ENCODE measurements at regions not wholly inside any gene's neighbourhood (a gene's known extent, or its start where the extent isn't known, plus 50 kb on each side); places are given as distances from the start of the nearest gene placed in this dataset.
A peak's percentile ranks its signal among the peaks of the same experiment; 100 is the strongest.
"Not testable (repeated sequence)": the region's sequence is repeated elsewhere in the genome, so short reads cannot be mapped to it uniquely, and the experiment has no call there.

- intact Hi-C loops (cut with micrococcal nuclease): loop anchor here (1.0 to 5.0 kb wide), 7 partner anchors 114 to 444 kb away; partner anchors contain the start of genes SLC38A1 and SLC38A2
- H3K4me1 Mint-ChIP-seq: peaks cover 35% of the 10 kb centered on the region
- H3K36me3 Mint-ChIP-seq (ENCODE audit: low read depth): no peaks in the 10 kb centered on the region
- no peaks in the 10 kb centered on the region for H3K9me3 Mint-ChIP-seq
- H3K27me3 Mint-ChIP-seq: no peaks in the 10 kb centered on the region
- H3K27ac Mint-ChIP-seq: peak overlapping the region; percentile 45
- DNase-seq: peak; percentile 76
- H3K4me3 Mint-ChIP-seq: no peak overlapping the region
These were observed 164.5 kb downstream of the SLC38A4 start for GRCh38 chr12:46661110-46661845.

- peaks cover 2% of the 10 kb centered on the region for H3K36me3 Mint-ChIP-seq (ENCODE audit: low read depth)
- H3K4me3 Mint-ChIP-seq: no peak overlapping the region
- DNase-seq: no peak
- H3K4me1 Mint-ChIP-seq: peaks cover 35% of the 10 kb centered on the region
- intact Hi-C loops (cut with micrococcal nuclease): loop anchor here (1.0 to 5.0 kb wide), 7 partner anchors 114 to 443 kb away; partner anchors contain the start of genes SLC38A1 and SLC38A2
- no peaks in the 10 kb centered on the region for H3K9me3 Mint-ChIP-seq
- no peaks in the 10 kb centered on the region for H3K27me3 Mint-ChIP-seq
- H3K27ac Mint-ChIP-seq: peak overlapping the region; percentile 45
These were observed 165.1 kb downstream of the SLC38A4 start for GRCh38 chr12:46660719-46661109.

GRCh38 chr12:46660276-46660675 lies 165.5 kb downstream of the SLC38A4 start:
- no peaks in the 10 kb centered on the region for H3K27me3 Mint-ChIP-seq
- peaks cover 32% of the 10 kb centered on the region for H3K4me1 Mint-ChIP-seq
- intact Hi-C loops (cut with micrococcal nuclease): loop anchor here (2.0 to 5.0 kb wide), 6 partner anchors 113 to 443 kb away; partner anchors contain the start of genes SLC38A1 and SLC38A2
- no peak for DNase-seq
- no peaks in the 10 kb centered on the region for H3K9me3 Mint-ChIP-seq
- peak overlapping the region; percentile 4 for H3K4me3 Mint-ChIP-seq
- H3K36me3 Mint-ChIP-seq (ENCODE audit: low read depth): peaks cover 4% of the 10 kb centered on the region
- H3K27ac Mint-ChIP-seq: peak overlapping the region; percentile 39

GRCh38 chr12:46659824-46660223 lies 166.0 kb downstream of the SLC38A4 start:
- no peaks in the 10 kb centered on the region for H3K9me3 Mint-ChIP-seq
- peak overlapping the region; percentile 51 for H3K4me3 Mint-ChIP-seq
- no peaks in the 10 kb centered on the region for H3K27me3 Mint-ChIP-seq
- H3K4me1 Mint-ChIP-seq: peaks cover 29% of the 10 kb centered on the region
- intact Hi-C loops (cut with micrococcal nuclease): loop anchor here (2.0 to 5.0 kb wide), 6 partner anchors 113 to 443 kb away; partner anchors contain the start of genes SLC38A1 and SLC38A2
- DNase-seq: no peak
- H3K27ac Mint-ChIP-seq: peak overlapping the region; percentile 39
- H3K36me3 Mint-ChIP-seq (ENCODE audit: low read depth): peaks cover 4% of the 10 kb centered on the region

- Mint-ChIP-seq H3K9me3 (peaks cover 4% of the 10 kb centered on the region), H3K27ac (peak overlapping the region; percentile 27), H3K36me3 (ENCODE audit: low read depth) (peaks cover 7% of the 10 kb centered on the region), H3K4me3 (peak overlapping the region; percentile 35), H3K4me1 (peaks cover 28% of the 10 kb centered on the region), H3K27me3 (no peaks in the 10 kb centered on the region)
- DNase-seq: no peak
- intact Hi-C loops (cut with micrococcal nuclease): no loop called here
These were observed 166.7 kb downstream of the SLC38A4 start for GRCh38 chr12:46659032-46659650.

- Mint-ChIP-seq H3K4me3 (no peak overlapping the region), H3K36me3 (ENCODE audit: low read depth) (peaks cover 9% of the 10 kb centered on the region), H3K4me1 (peaks cover 25% of the 10 kb centered on the region), H3K9me3 (peaks cover 5% of the 10 kb centered on the region), H3K27ac (no peak overlapping the region), H3K27me3 (no peaks in the 10 kb centered on the region)
- intact Hi-C loops (cut with micrococcal nuclease): no loop called here
- no peak for DNase-seq
These were observed 168.1 kb downstream of the SLC38A4 start for GRCh38 chr12:46657453-46658411.

GRCh38 chr12:46655984-46656383 lies 169.8 kb downstream of the SLC38A4 start:
- Mint-ChIP-seq H3K36me3 (ENCODE audit: low read depth) (peaks cover 12% of the 10 kb centered on the region), H3K4me1 (peaks cover 18% of the 10 kb centered on the region)
- H3K27me3 Mint-ChIP-seq; H3K27ac Mint-ChIP-seq; H3K9me3 Mint-ChIP-seq; intact Hi-C loops (cut with micrococcal nuclease); H3K4me3 Mint-ChIP-seq; DNase-seq: not testable (repeated sequence)

GRCh38 chr12:46653311-46653710 lies 172.5 kb downstream of the SLC38A4 start:
- Mint-ChIP-seq H3K36me3 (ENCODE audit: low read depth) (peaks cover 18% of the 10 kb centered on the region), H3K4me1 (no peaks in the 10 kb centered on the region), H3K9me3 (peaks cover 12% of the 10 kb centered on the region), H3K27ac (no peak overlapping the region), H3K4me3 (no peak overlapping the region), H3K27me3 (no peaks in the 10 kb centered on the region)
- no peak for DNase-seq
- intact Hi-C loops (cut with micrococcal nuclease): no loop called here

GRCh38 chr12:46652692-46653091 lies 173.1 kb downstream of the SLC38A4 start:
- H3K27me3 Mint-ChIP-seq: no peaks in the 10 kb centered on the region
- H3K4me1 Mint-ChIP-seq: no peaks in the 10 kb centered on the region
- H3K9me3 Mint-ChIP-seq: peaks cover 13% of the 10 kb centered on the region
- H3K4me3 Mint-ChIP-seq: no peak overlapping the region
- H3K27ac Mint-ChIP-seq: no peak overlapping the region
- peaks cover 19% of the 10 kb centered on the region for H3K36me3 Mint-ChIP-seq (ENCODE audit: low read depth)
- intact Hi-C loops (cut with micrococcal nuclease): no loop called here
- DNase-seq: no peak

- H3K36me3 Mint-ChIP-seq (ENCODE audit: low read depth): peaks cover 27% of the 10 kb centered on the region
- H3K27ac Mint-ChIP-seq: no peak overlapping the region
- peaks cover 15% of the 10 kb centered on the region for H3K9me3 Mint-ChIP-seq
- H3K4me3 Mint-ChIP-seq: no peak overlapping the region
- intact Hi-C loops (cut with micrococcal nuclease): no loop called here
- H3K27me3 Mint-ChIP-seq: no peaks in the 10 kb centered on the region
- no peaks in the 10 kb centered on the region for H3K4me1 Mint-ChIP-seq
- DNase-seq: no peak
These were observed 175.1 kb downstream of the SLC38A4 start for GRCh38 chr12:46650688-46651087.

- Mint-ChIP-seq H3K27me3 (no peaks in the 10 kb centered on the region), H3K36me3 (ENCODE audit: low read depth) (peaks cover 27% of the 10 kb centered on the region), H3K4me3 (no peak overlapping the region), H3K27ac (no peak overlapping the region), H3K9me3 (peaks cover 17% of the 10 kb centered on the region), H3K4me1 (no peaks in the 10 kb centered on the region)
- DNase-seq: no peak
- intact Hi-C loops (cut with micrococcal nuclease): no loop called here
These were observed 176.4 kb downstream of the SLC38A4 start for GRCh38 chr12:46649433-46649832.

GRCh38 chr12:46647034-46647433 lies 178.8 kb downstream of the SLC38A4 start:
- DNase-seq: no peak
- Mint-ChIP-seq H3K27ac (no peak overlapping the region), H3K4me1 (no peaks in the 10 kb centered on the region), H3K27me3 (no peaks in the 10 kb centered on the region), H3K9me3 (peaks cover 17% of the 10 kb centered on the region), H3K4me3 (no peak overlapping the region), H3K36me3 (ENCODE audit: low read depth) (peaks cover 22% of the 10 kb centered on the region)
- intact Hi-C loops (cut with micrococcal nuclease): no loop called here

- Mint-ChIP-seq H3K36me3 (ENCODE audit: low read depth) (peaks cover 34% of the 10 kb centered on the region), H3K9me3 (peaks cover 31% of the 10 kb centered on the region)
- H3K4me1 Mint-ChIP-seq; H3K27me3 Mint-ChIP-seq; intact Hi-C loops (cut with micrococcal nuclease); H3K27ac Mint-ChIP-seq; H3K4me3 Mint-ChIP-seq; DNase-seq: not testable (repeated sequence)
These were observed 184.1 kb downstream of the SLC38A4 start for GRCh38 chr12:46641649-46642048.

Measured in activated CD4-positive, alpha-beta T cell treated with anti-CD3 and anti-CD28 coated beads, Interleukin-2, amount 10 ng/mL, durations not matched to agents 24 days and 14 days (primary cell).